Cardiac muscle cell (in vitro differentiated cells and primary cell): ENCODE measurements at regions not wholly inside any gene's neighbourhood (a gene's known extent, or its start where the extent isn't known, plus 50 kb on each side); places are given as distances from the start of the nearest gene placed in this dataset.
"Not testable (repeated sequence)": the region's sequence is repeated elsewhere in the genome, so short reads cannot be mapped to it uniquely, and the experiment has no call there.

Experiments used
- DNase-seq, 2 donors: peaks; one replicate each; pipeline versions ENCODE4 v3.0.0 to v3.0.0-alpha.2; 2010 to 2017; ENCODE audit warnings: low read depth in 1 of 2, low spot score in 1 of 2
- H3K27ac ChIP-seq: fragments of 200-600 bp; sonication (generic); 2 replicates; pipeline ENCODE4 v1.5.1; 2016
- H3K27me3 ChIP-seq: fragments of 200-600 bp; sonication (generic); 2 replicates; pipeline ENCODE4 v1.6.0; 2016; ENCODE audit warnings: control low read depth
- H3K36me3 ChIP-seq: fragments of 200-600 bp; sonication (generic); 2 replicates; pipeline ENCODE4 v1.5.1; 2016; ENCODE audit warnings: control low read depth
- H3K4me1 ChIP-seq: fragments of 200-600 bp; sonication (generic); 2 replicates; pipeline ENCODE4 v1.8.1; 2017; ENCODE audit warnings: low read depth, mild to moderate bottlenecking, mixed run types
- H3K4me3 ChIP-seq: fragments of 200-600 bp; sonication (generic); 2 replicates; pipeline ENCODE4 v1.5.1; 2016; ENCODE audit warnings: mild to moderate bottlenecking
- H3K9me3 ChIP-seq: fragments of 200-600 bp; sonication (generic); 2 replicates; pipeline ENCODE4 v1.5.1; 2017; ENCODE audit warnings: low read depth, mild to moderate bottlenecking, control low read depth
- CTCF ChIP-seq: IDR thresholded peaks from 2 replicates; pipeline ENCODE4 v1.5.1; 2012; ENCODE audit warnings: low read depth, mild to moderate bottlenecking, low read length

GRCh38 chr4:155582041-155582440 is 84.6 kb upstream of the GUCY1A1 start:
- Histone ChIP-seq H3K4me3 (no peak overlapping the region), H3K9me3 (no peaks in the 10 kb centered on the region), H3K36me3 (no peaks in the 10 kb centered on the region), H3K4me1 (no peaks in the 10 kb centered on the region), H3K27ac (no peak overlapping the region), H3K27me3 (no peaks in the 10 kb centered on the region)
- DNase-seq, result no peak
- no peak for TF ChIP-seq CTCF

GRCh38 chr4:155578726-155579370 is 87.8 kb upstream of the GUCY1A1 start:
- Histone ChIP-seq H3K4me1 (no peaks in the 10 kb centered on the region), H3K36me3 (no peaks in the 10 kb centered on the region), H3K9me3 (no peaks in the 10 kb centered on the region), H3K27ac (no peak overlapping the region), H3K4me3 (no peak overlapping the region), H3K27me3 (no peaks in the 10 kb centered on the region)
- no peak for TF ChIP-seq CTCF
- DNase-seq, result peak in 1 of 2 donors; percentile 58

GRCh38 chr4:155578219-155578618 is 88.4 kb upstream of the GUCY1A1 start:
- Histone ChIP-seq H3K36me3 (no peaks in the 10 kb centered on the region), H3K27me3 (no peaks in the 10 kb centered on the region), H3K4me3 (no peak overlapping the region), H3K9me3 (no peaks in the 10 kb centered on the region), H3K27ac (no peak overlapping the region), H3K4me1 (no peaks in the 10 kb centered on the region)
- no peak for TF ChIP-seq CTCF
- DNase-seq, result peak in 1 of 2 donors; percentile 59

GRCh38 chr4:155574329-155574728 is 92.3 kb upstream of the GUCY1A1 start:
- not testable (repeated sequence) for H3K27ac ChIP-seq, H3K36me3 ChIP-seq, H3K4me1 ChIP-seq, H3K27me3 ChIP-seq, H3K9me3 ChIP-seq, H3K4me3 ChIP-seq, DNase-seq

- H3K36me3 ChIP-seq, result no peaks in the 10 kb centered on the region
- no peak overlapping the region for H3K4me3 ChIP-seq
- no peak overlapping the region for H3K27ac ChIP-seq
- no peaks in the 10 kb centered on the region for H3K27me3 ChIP-seq
- DNase-seq, result no peak
- peaks cover 8% of the 10 kb centered on the region for H3K4me1 ChIP-seq
- H3K9me3 ChIP-seq, result no peaks in the 10 kb centered on the region
- TF ChIP-seq CTCF, result no peak
Measured at GRCh38 chr4:155573126-155573525, 93.5 kb upstream of the GUCY1A1 start.

- no peak overlapping the region for H3K27ac ChIP-seq
- TF ChIP-seq CTCF, result no peak
- H3K36me3 ChIP-seq, result no peaks in the 10 kb centered on the region
- no peak overlapping the region for H3K4me3 ChIP-seq
- peak in 1 of 2 donors; percentile 18 for DNase-seq
- no peaks in the 10 kb centered on the region for H3K9me3 ChIP-seq
- no peaks in the 10 kb centered on the region for H3K27me3 ChIP-seq
- peaks cover 8% of the 10 kb centered on the region for H3K4me1 ChIP-seq
Measured at GRCh38 chr4:155572106-155572703, 94.4 kb upstream of the GUCY1A1 start.
